WI38 (cell line): ENCODE measurements at regions not wholly inside any gene's neighbourhood (a gene's known extent, or its start where the extent isn't known, plus 50 kb on each side); places are given as distances from the start of the nearest gene placed in this dataset.
"Not testable (repeated sequence)": the region's sequence is repeated elsewhere in the genome, so short reads cannot be mapped to it uniquely, and the experiment has no call there.

Experiments
- H3K4me3 ChIP-seq: 2 replicates; pipeline ENCODE4 v1.5.1; 2011; ENCODE audit warnings: low read depth, mild to moderate bottlenecking, control low read depth, low read length
- CTCF ChIP-seq: IDR thresholded peaks from 2 replicates; pipeline ENCODE4 v1.5.1; 2012; ENCODE audit warnings: low read depth, mild to moderate bottlenecking, control low read depth, low read length

GRCh38 chr6:155765275-155766194, 309.9 kb upstream of the NOX3 start:
- no peak for TF ChIP-seq CTCF
- H3K4me3 ChIP-seq: no peak overlapping the region

- no peak for TF ChIP-seq CTCF
- H3K4me3 ChIP-seq: no peak overlapping the region
Measured at GRCh38 chr6:155762649-155763048, 307.0 kb upstream of the NOX3 start.

- no peak overlapping the region for H3K4me3 ChIP-seq
- TF ChIP-seq CTCF: no peak
Measured at GRCh38 chr6:155755452-155755851, 299.8 kb upstream of the NOX3 start.

GRCh38 chr6:155748778-155749177, 293.1 kb upstream of the NOX3 start:
- not testable (repeated sequence) for H3K4me3 ChIP-seq

- no peak for TF ChIP-seq CTCF
- no peak overlapping the region for H3K4me3 ChIP-seq
Measured at GRCh38 chr6:155747491-155747890, 291.9 kb upstream of the NOX3 start.

- H3K4me3 ChIP-seq: no peak overlapping the region
- TF ChIP-seq CTCF: no peak
Measured at GRCh38 chr6:155740781-155741399, 285.3 kb upstream of the NOX3 start.

GRCh38 chr6:155738602-155739105, 283.0 kb upstream of the NOX3 start:
- no peak overlapping the region for H3K4me3 ChIP-seq
- TF ChIP-seq CTCF: no peak
